ENCODE measurements at regions not wholly inside any gene's neighbourhood (a gene's known extent, or its start where the extent isn't known, plus 50 kb on each side); places are given as distances from the start of the nearest gene placed in this dataset.
"Not testable (repeated sequence)": the region's sequence is repeated elsewhere in the genome, so short reads cannot be mapped to it uniquely, and the experiment has no call there.

GRCh38 chr1:149157409-149157808 is 54.1 kb upstream of the NBPF9 start:
- H2AFZ ChIP-seq; H3K36me3 ChIP-seq (ENCODE audit: control insufficient read depth, insufficient read depth, low read length); H3K9me3 ChIP-seq (ENCODE audit: control insufficient read depth, low read length); H3K4me1 ChIP-seq; H3K79me2 ChIP-seq; H3K4me2 ChIP-seq (ENCODE audit: low read length); H3K27me3 ChIP-seq (ENCODE audit: control insufficient read depth, insufficient read depth, low read length); H3K27ac ChIP-seq; H3K4me3 ChIP-seq (ENCODE audit: low read depth, low read length); H3K9ac ChIP-seq: not testable (repeated sequence)

GRCh38 chr1:149158308-149158707 is 55.0 kb upstream of the NBPF9 start:
- H3K9me3 ChIP-seq (ENCODE audit: control insufficient read depth, low read length); H3K4me3 ChIP-seq (ENCODE audit: low read depth, low read length); H3K27ac ChIP-seq; H3K4me1 ChIP-seq; H3K36me3 ChIP-seq (ENCODE audit: control insufficient read depth, insufficient read depth, low read length); H3K9ac ChIP-seq; H2AFZ ChIP-seq; H3K4me2 ChIP-seq (ENCODE audit: low read length); H3K27me3 ChIP-seq (ENCODE audit: control insufficient read depth, insufficient read depth, low read length); H3K79me2 ChIP-seq: not testable (repeated sequence)

DNA sequence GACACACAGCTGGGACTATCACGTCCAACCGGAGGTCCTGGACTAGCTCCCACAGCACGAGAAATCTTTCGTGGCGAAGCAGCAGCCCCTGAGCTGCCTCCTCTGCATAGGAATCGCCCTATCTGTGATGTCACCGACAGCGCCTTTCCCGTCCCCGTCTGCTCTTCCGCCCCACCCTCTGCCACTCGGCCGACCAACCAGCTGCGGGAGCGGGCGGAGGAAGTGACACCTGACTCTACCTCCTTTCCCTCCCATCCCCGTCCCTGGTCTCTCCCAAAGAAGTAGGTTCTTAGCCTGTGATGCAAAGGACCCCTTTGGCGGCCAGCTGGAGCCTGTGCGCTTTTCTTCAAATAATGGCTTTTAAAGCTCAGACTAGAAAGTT is 59.7 kb upstream of the NBPF9 start:
- not testable (repeated sequence) for H3K36me3 ChIP-seq (ENCODE audit: control insufficient read depth, insufficient read depth, low read length); H3K4me2 ChIP-seq (ENCODE audit: low read length); H3K27me3 ChIP-seq (ENCODE audit: control insufficient read depth, insufficient read depth, low read length); H3K4me1 ChIP-seq; H3K27ac ChIP-seq; H3K4me3 ChIP-seq (ENCODE audit: low read depth, low read length); H3K79me2 ChIP-seq; H2AFZ ChIP-seq; H3K9ac ChIP-seq; H3K9me3 ChIP-seq (ENCODE audit: control insufficient read depth, low read length)

GRCh38 chr1:149174765-149175164 is 71.4 kb upstream of the NBPF9 start:
- not testable (repeated sequence) for H3K9me3 ChIP-seq (ENCODE audit: control insufficient read depth, low read length); H2AFZ ChIP-seq; H3K4me1 ChIP-seq; H3K27ac ChIP-seq; H3K4me2 ChIP-seq (ENCODE audit: low read length); H3K27me3 ChIP-seq (ENCODE audit: control insufficient read depth, insufficient read depth, low read length); H3K79me2 ChIP-seq; H3K9ac ChIP-seq; H3K36me3 ChIP-seq (ENCODE audit: control insufficient read depth, insufficient read depth, low read length); H3K4me3 ChIP-seq (ENCODE audit: low read depth, low read length)

GRCh38 chr1:149175812-149176211 is 72.5 kb upstream of the NBPF9 start:
- not testable (repeated sequence) for H3K27me3 ChIP-seq (ENCODE audit: control insufficient read depth, insufficient read depth, low read length); H3K36me3 ChIP-seq (ENCODE audit: control insufficient read depth, insufficient read depth, low read length); H2AFZ ChIP-seq; H3K27ac ChIP-seq; H3K4me1 ChIP-seq; H3K79me2 ChIP-seq; H3K9ac ChIP-seq; H3K4me2 ChIP-seq (ENCODE audit: low read length); H3K9me3 ChIP-seq (ENCODE audit: control insufficient read depth, low read length); H3K4me3 ChIP-seq (ENCODE audit: low read depth, low read length)

DNA sequence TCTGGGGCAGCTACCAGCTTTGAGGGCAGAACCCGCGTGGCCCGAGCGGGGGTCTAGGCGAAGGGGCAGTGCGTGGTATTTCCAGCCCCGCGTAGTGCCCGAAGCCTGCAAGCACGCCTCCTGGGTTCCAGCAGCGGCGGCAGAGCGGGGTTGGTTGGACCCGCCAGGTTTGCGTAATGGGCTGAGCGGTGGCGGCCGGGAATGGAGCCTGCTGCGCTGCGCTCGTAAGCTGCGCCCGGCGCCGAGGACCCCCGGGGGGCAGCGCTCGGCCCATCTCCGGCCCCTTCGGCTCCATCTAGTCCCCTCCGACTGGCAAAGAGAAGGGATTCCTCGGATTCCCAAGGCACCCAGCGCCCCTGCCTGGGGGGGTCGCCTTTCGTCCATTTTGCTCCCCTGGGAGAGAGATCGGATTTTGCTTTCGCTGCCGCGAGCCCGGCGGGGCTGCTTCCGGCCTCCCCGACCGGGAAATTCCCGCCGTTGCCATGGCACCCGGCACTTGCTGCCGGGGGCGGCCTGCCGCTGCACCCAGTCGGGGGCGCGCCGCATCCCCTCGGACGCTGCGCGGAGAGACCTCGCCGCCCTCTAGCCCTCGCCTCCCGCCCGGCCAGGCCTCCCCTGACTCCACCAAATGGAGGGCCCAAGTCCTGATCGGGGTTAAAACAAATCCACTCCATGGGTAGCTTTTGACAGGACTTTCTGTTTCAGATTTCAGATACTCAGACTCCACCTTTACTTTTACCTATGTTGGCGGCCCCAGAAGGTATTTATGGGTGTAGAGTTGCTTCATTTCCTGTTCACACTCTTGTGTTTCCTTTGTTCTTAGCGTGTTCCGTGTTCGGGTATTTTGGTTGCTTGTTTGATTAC is 73.3 kb upstream of the NBPF9 start:
- H3K9ac ChIP-seq; H3K27me3 ChIP-seq (ENCODE audit: control insufficient read depth, insufficient read depth, low read length); H3K4me2 ChIP-seq (ENCODE audit: low read length); H3K4me1 ChIP-seq; H3K36me3 ChIP-seq (ENCODE audit: control insufficient read depth, insufficient read depth, low read length); H3K9me3 ChIP-seq (ENCODE audit: control insufficient read depth, low read length); H3K79me2 ChIP-seq: not testable (repeated sequence)
- peak overlapping the region; percentile 54 for H3K4me3 ChIP-seq (ENCODE audit: low read depth, low read length)
- H3K27ac ChIP-seq: peak overlapping the region; percentile 51
- peak overlapping the region; percentile 53 for H2AFZ ChIP-seq

DNA sequence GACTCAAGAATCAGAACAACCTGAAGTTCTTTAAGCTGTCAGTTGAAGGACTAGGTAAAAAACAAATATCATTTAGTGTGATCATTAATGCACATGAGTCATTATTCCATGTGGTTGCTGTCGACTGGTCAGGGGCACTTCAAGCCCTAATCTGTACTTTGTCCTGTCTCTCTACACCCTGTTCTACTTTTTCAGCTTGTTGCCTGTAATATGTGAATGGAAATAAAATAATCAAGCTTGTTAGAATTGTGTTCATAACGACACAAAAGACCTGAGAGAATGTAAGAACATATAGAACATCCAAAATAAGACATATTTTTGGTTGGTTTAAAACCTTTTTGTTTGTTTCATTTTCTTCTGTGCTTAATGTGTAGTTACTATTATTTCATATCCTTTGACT is 87.4 kb upstream of the NBPF9 start:
- H3K9ac ChIP-seq; H3K36me3 ChIP-seq (ENCODE audit: control insufficient read depth, insufficient read depth, low read length); H3K9me3 ChIP-seq (ENCODE audit: control insufficient read depth, low read length); H2AFZ ChIP-seq; H3K4me3 ChIP-seq (ENCODE audit: low read depth, low read length); H3K27me3 ChIP-seq (ENCODE audit: control insufficient read depth, insufficient read depth, low read length); H3K79me2 ChIP-seq; H3K4me2 ChIP-seq (ENCODE audit: low read length); H3K4me1 ChIP-seq; H3K27ac ChIP-seq: not testable (repeated sequence)

DNA sequence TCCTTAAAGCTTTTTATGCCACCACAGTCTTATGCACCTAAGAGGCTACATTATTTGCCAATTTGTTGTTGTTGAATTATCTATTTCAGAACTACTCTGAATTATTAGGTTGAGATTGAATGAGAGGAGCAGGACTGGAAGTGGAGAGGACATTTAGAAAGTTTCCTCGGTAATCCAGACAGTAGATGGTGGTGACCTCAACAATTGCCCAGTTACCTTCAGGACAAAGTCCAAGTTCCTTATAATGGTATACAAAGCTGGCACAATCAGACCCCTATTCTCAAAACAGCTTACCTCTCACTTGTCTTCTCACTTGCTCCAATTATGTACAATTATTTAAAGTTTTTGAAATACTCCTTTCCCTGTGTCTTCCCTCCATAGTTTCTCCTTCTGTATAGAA is 93.3 kb upstream of the NBPF9 start:
- H3K4me2 ChIP-seq (ENCODE audit: low read length); H3K27me3 ChIP-seq (ENCODE audit: control insufficient read depth, insufficient read depth, low read length); H3K79me2 ChIP-seq; H3K9ac ChIP-seq; H3K9me3 ChIP-seq (ENCODE audit: control insufficient read depth, low read length); H2AFZ ChIP-seq; H3K36me3 ChIP-seq (ENCODE audit: control insufficient read depth, insufficient read depth, low read length); H3K4me3 ChIP-seq (ENCODE audit: low read depth, low read length); H3K27ac ChIP-seq; H3K4me1 ChIP-seq: not testable (repeated sequence)

- H3K79me2 ChIP-seq; H3K4me2 ChIP-seq (ENCODE audit: low read length); H3K36me3 ChIP-seq (ENCODE audit: control insufficient read depth, insufficient read depth, low read length); H3K27me3 ChIP-seq (ENCODE audit: control insufficient read depth, insufficient read depth, low read length); H3K9ac ChIP-seq; H2AFZ ChIP-seq; H3K9me3 ChIP-seq (ENCODE audit: control insufficient read depth, low read length); H3K4me1 ChIP-seq; H3K27ac ChIP-seq; H3K4me3 ChIP-seq (ENCODE audit: low read depth, low read length): not testable (repeated sequence)
These were observed 97.2 kb upstream of the NBPF9 start for GRCh38 chr1:149200567-149200966.

GRCh38 chr1:149202283-149202682 is 98.9 kb upstream of the NBPF9 start:
- not testable (repeated sequence) for H3K4me2 ChIP-seq (ENCODE audit: low read length); H3K27me3 ChIP-seq (ENCODE audit: control insufficient read depth, insufficient read depth, low read length); H2AFZ ChIP-seq; H3K79me2 ChIP-seq; H3K27ac ChIP-seq; H3K9me3 ChIP-seq (ENCODE audit: control insufficient read depth, low read length); H3K4me3 ChIP-seq (ENCODE audit: low read depth, low read length); H3K4me1 ChIP-seq; H3K36me3 ChIP-seq (ENCODE audit: control insufficient read depth, insufficient read depth, low read length); H3K9ac ChIP-seq

DNA sequence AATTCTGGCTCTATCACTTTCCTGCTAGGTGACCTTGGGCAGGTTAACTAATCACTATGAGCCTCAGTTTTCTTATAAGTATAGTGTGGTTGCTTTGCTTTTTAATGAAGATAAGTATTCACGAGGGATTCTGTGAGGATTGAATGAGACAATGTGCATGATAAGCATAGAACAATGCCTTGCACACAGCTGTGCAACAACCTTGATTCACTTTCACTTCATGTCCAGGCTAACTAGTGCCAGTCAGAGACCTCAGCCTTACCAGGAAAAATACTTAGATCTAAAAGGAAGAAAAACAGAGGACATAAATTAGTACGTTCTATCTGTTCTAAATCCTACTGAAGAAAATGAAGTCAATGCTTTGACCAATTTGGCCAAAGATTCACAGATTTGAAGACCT is 101.0 kb upstream of the NBPF9 start:
- H2AFZ ChIP-seq; H3K27me3 ChIP-seq (ENCODE audit: control insufficient read depth, insufficient read depth, low read length); H3K27ac ChIP-seq; H3K4me1 ChIP-seq; H3K9ac ChIP-seq; H3K9me3 ChIP-seq (ENCODE audit: control insufficient read depth, low read length); H3K4me3 ChIP-seq (ENCODE audit: low read depth, low read length); H3K36me3 ChIP-seq (ENCODE audit: control insufficient read depth, insufficient read depth, low read length); H3K4me2 ChIP-seq (ENCODE audit: low read length); H3K79me2 ChIP-seq: not testable (repeated sequence)
